Fibroblast of pulmonary artery (primary cell): ENCODE measurements at regions not wholly inside any gene's neighbourhood (a gene's known extent, or its start where the extent isn't known, plus 50 kb on each side); places are given as distances from the start of the nearest gene placed in this dataset.

Source experiments
- DNase-seq: peaks from one replicate; pipeline ENCODE4 v3.0.0-alpha.2; 2010; ENCODE audit warnings: low read depth
- H3K4me3 ChIP-seq: replicated peaks from 2 replicates; pipeline ENCODE4 v1.5.1; 2011; ENCODE audit warnings: low read depth, mild to moderate bottlenecking, control low read depth, low read length, moderate library complexity
- CTCF ChIP-seq: IDR thresholded peaks from 2 replicates; pipeline ENCODE4 v1.5.1; 2011; ENCODE audit warnings: mild to moderate bottlenecking, control low read depth, low read length, inconsistent platforms; ENCODE audit errors: missing control alignments

- peak; percentile 84 for DNase-seq
Measured at GRCh38 chr1:98104289-98104688, 183.5 kb upstream of the DPYD start.

DNA sequence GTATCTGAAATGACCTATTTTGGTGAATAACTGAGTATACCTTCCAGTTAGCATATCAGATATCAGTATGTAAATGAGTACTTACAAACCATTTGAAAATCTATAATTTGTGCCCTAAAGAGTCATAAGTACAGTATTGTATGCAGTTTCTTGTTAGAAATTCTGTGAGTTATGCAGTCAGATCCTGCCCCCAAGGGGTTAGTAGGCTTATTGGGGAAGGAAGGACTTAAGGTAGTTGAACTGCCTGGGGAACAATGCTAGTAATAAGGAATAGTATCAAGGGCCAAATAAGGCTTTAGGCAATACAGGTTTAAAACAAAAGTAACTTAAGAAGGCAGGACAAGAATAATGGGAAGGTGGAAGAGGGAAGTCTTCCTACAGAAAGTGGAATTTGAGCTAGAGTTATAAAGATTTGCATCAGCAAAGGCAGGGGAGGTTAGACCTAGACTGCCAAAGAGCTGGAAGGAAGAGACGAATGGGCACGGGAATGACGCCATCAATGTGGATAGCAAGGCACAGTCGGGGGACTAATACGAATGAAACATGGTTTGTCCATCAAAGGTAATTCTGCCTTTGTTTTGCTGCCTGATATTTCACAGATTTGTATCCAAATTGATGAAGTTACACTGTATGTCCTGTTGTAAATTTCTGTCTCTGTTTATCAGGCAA is 182.9 kb upstream of the DPYD start:
- TF ChIP-seq CTCF, result no peak
- no peak overlapping the region for H3K4me3 ChIP-seq
- DNase-seq, result peak; percentile 35

More at GRCh38 chr1:98104289-98104688, 183.5 kb upstream of the DPYD start:
- H3K4me3 ChIP-seq, result no peak overlapping the region
- TF ChIP-seq CTCF, result no peak

GRCh38 chr1:98102345-98103030 is 181.7 kb upstream of the DPYD start:
- no peak overlapping the region for H3K4me3 ChIP-seq
- TF ChIP-seq CTCF, result no peak
- peak; percentile 67 for DNase-seq

GRCh38 chr1:98101364-98101763 is 180.5 kb upstream of the DPYD start:
- no peak for DNase-seq
- no peak overlapping the region for H3K4me3 ChIP-seq
- no peak for TF ChIP-seq CTCF

- no peak for TF ChIP-seq CTCF
- DNase-seq, result no peak
- H3K4me3 ChIP-seq, result no peak overlapping the region
Measured at GRCh38 chr1:98099501-98099900, 178.7 kb upstream of the DPYD start.

DNA sequence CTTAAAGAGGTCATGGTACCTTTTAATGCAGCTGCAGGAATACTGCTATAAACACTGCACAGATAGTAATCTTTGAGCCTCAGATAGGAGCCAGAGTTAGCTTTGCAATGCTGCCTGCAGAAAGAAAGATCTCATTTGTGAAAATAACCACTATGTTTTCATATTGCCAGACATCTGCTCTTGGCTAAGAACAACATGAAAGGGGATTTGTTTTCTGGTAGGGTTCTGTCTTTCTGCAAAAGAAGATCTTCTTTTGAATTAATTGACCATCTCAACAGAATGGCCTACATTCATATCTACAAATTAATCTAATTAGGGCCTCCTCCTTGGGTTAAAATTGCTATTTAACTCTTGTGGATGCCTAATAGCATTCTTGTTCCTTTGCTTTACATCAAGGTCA is 177.6 kb upstream of the DPYD start:
- no peak overlapping the region for H3K4me3 ChIP-seq
- DNase-seq, result no peak
- TF ChIP-seq CTCF, result no peak

GRCh38 chr1:98090351-98090750 is 169.5 kb upstream of the DPYD start:
- TF ChIP-seq CTCF, result no peak
- DNase-seq, result no peak
- H3K4me3 ChIP-seq, result no peak overlapping the region
